ENCODE measurements at regions not wholly inside any gene's neighbourhood (a gene's known extent, or its start where the extent isn't known, plus 50 kb on each side); places are given as distances from the start of the nearest gene placed in this dataset.

DNA sequence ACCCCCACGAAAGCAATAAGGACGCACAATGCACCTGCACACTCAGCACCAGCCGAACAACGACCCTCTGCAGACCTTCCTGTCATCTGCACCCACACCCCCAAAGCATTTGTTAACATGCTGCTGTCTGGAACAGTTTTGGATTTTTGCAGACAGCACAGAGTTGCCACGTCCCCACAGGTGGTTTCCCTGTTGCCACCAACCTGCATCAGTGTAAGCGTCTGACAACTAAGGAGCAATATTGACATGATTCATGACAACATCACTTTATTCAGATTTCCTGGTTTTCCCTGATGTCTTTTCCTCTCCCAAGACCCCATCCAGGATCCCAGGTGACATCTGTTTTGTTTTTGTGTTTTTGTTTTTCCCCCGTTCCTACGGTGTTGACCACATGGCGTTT lies 150.7 kb upstream of the C14orf180 start:
- H3K4me1 ChIP-seq = no peaks in the 10 kb centered on the region
- no peaks in the 10 kb centered on the region; the same call in 1 of the 2 replicates for H3K27me3 ChIP-seq (replicated peaks; ENCODE audit: control insufficient read depth, insufficient read depth, low read length)
- BruUV-seq (replicated peaks) = no TSS peak
- ChIA-PET CTCF (no interaction called here), POLR2A (no interaction called here)
- no peak overlapping the region for H3K4me3 Mint-ChIP-seq (ENCODE audit: unreplicated experiment)
- H3K9me3 ChIP-seq = no peaks in the 10 kb centered on the region
- no peak overlapping the region for H3K4me3 ChIP-seq (ENCODE audit: low read depth, low read length)
- TF ChIP-seq, protein P1, sequence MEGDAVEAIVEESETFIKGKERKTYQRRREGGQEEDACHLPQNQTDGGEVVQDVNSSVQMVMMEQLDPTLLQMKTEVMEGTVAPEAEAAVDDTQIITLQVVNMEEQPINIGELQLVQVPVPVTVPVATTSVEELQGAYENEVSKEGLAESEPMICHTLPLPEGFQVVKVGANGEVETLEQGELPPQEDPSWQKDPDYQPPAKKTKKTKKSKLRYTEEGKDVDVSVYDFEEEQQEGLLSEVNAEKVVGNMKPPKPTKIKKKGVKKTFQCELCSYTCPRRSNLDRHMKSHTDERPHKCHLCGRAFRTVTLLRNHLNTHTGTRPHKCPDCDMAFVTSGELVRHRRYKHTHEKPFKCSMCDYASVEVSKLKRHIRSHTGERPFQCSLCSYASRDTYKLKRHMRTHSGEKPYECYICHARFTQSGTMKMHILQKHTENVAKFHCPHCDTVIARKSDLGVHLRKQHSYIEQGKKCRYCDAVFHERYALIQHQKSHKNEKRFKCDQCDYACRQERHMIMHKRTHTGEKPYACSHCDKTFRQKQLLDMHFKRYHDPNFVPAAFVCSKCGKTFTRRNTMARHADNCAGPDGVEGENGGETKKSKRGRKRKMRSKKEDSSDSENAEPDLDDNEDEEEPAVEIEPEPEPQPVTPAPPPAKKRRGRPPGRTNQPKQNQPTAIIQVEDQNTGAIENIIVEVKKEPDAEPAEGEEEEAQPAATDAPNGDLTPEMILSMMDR (IDR thresholded peaks at IDR 0.05; ENCODE audit: insufficient read depth in 1 of 2, low read depth in 1 of 2, low read length in 1 of 2, severe bottlenecking in 1 of 2, unreplicated experiment in 1 of 2) = no peak
- no peaks in the 10 kb centered on the region for H3K36me3 ChIP-seq (ENCODE audit: control insufficient read depth, insufficient read depth, low read length)
- no peak overlapping the region for H3K27ac Mint-ChIP-seq (ENCODE audit: unreplicated experiment)
- intact Hi-C loops (cut with micrococcal nuclease; ENCODE audit: unreplicated experiment) = no loop called here
- no peaks in the 10 kb centered on the region for H3K4me1 Mint-ChIP-seq (ENCODE audit: low read depth, unreplicated experiment)
- H3K9me3 Mint-ChIP-seq (ENCODE audit: unreplicated experiment) = no peaks in the 10 kb centered on the region
- DNase-seq = no peak
- H3K36me3 Mint-ChIP-seq (ENCODE audit: insufficient read depth, unreplicated experiment) = no peaks in the 10 kb centered on the region
- H3K27me3 Mint-ChIP-seq (ENCODE audit: insufficient read depth, unreplicated experiment) = peaks cover 23% of the 10 kb centered on the region

DNA sequence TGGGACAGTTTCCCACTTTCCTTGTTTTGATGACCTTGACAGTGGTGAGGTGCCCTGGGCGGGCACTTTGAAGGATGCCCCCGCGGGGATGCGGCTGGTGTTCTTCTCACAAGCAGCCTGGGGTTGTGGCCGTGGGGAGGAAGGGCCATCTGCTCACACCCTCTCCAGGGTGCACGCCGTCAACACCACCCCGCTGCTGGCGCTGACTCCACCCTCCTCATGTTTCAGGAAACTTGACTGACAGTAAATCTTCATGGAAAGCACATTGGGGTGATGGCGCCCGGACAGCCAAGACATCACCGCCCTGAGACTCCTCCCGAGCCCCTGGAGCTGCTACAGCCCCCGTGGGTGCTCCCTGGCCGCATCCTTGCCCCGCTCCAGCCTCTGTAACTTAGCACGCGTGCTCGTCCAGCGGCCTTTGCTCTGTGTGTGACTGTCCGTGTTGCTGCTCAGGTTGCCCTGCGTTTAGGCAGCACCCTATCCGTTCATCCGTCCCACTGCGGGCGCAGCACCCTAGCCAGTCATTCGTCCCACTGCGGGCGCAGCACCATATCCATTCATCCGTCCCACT lies 150.2 kb upstream of the C14orf180 start:
- no peaks in the 10 kb centered on the region for H3K4me1 Mint-ChIP-seq (ENCODE audit: low read depth, unreplicated experiment)
- H3K4me3 Mint-ChIP-seq (ENCODE audit: unreplicated experiment) = no peak overlapping the region
- no peak overlapping the region for H3K27ac Mint-ChIP-seq (ENCODE audit: unreplicated experiment)
- peaks cover 20% of the 10 kb centered on the region for H3K27me3 Mint-ChIP-seq (ENCODE audit: insufficient read depth, unreplicated experiment)
- BruUV-seq (replicated peaks) = no TSS peak
- Histone ChIP-seq H3K36me3 (ENCODE audit: control insufficient read depth, insufficient read depth, low read length) (no peaks in the 10 kb centered on the region), H3K4me1 (no peaks in the 10 kb centered on the region), H3K27me3 (replicated peaks; ENCODE audit: control insufficient read depth, insufficient read depth, low read length) (no peaks in the 10 kb centered on the region), H3K9me3 (no peaks in the 10 kb centered on the region), H3K4me3 (ENCODE audit: low read depth, low read length) (no peak overlapping the region)
- TF ChIP-seq, protein P1 (IDR thresholded peaks at IDR 0.05; ENCODE audit: insufficient read depth in 1 of 2, low read depth in 1 of 2, low read length in 1 of 2, severe bottlenecking in 1 of 2, unreplicated experiment in 1 of 2) = no peak
- DNase-seq = no peak
- intact Hi-C loops (cut with micrococcal nuclease; ENCODE audit: unreplicated experiment) = no loop called here
- ChIA-PET POLR2A (no interaction called here), CTCF (no interaction called here)
- no peaks in the 10 kb centered on the region for H3K9me3 Mint-ChIP-seq (ENCODE audit: unreplicated experiment)
- H3K36me3 Mint-ChIP-seq (ENCODE audit: insufficient read depth, unreplicated experiment) = no peaks in the 10 kb centered on the region

DNA sequence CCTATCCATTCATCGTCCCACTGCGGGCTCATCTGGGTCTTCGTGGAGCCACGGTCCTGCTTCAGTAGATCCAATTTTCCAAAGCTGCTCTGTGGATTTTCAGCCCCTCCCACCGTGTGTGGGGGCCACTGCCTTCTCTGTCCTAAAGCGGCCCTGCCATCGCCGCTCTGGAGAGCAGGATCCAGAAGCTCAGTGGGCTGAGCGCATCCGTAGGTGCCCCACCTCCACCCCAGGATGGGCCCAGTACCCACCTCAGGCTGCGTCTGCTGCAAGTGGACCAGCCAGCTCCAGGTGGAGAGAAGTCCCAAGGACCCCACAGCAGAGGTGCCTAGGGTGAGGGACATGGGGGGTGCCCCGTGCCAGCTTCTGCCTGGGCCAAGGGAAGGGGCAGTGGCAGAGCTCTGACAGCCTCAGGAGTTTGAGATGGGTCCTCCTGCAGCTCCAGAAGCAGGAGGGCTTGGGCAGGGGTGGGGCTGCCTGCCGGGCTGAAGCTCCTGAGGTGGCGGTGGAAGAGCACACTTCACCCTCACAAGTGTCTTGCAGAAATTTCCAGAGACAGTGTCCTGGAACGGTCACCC lies 148.1 kb upstream of the C14orf180 start:
- Mint-ChIP-seq H3K9me3 (ENCODE audit: unreplicated experiment) (no peaks in the 10 kb centered on the region), H3K27ac (ENCODE audit: unreplicated experiment) (no peak overlapping the region), H3K27me3 (ENCODE audit: insufficient read depth, unreplicated experiment) (peaks cover 18% of the 10 kb centered on the region), H3K4me3 (ENCODE audit: unreplicated experiment) (no peak overlapping the region), H3K4me1 (ENCODE audit: low read depth, unreplicated experiment) (no peaks in the 10 kb centered on the region), H3K36me3 (ENCODE audit: insufficient read depth, unreplicated experiment) (no peaks in the 10 kb centered on the region)
- BruUV-seq (replicated peaks) = no TSS peak
- no peak overlapping the region for H3K4me3 ChIP-seq (ENCODE audit: low read depth, low read length)
- no peak for DNase-seq
- no peaks in the 10 kb centered on the region for H3K4me1 ChIP-seq
- intact Hi-C loops (cut with micrococcal nuclease; ENCODE audit: unreplicated experiment) = no loop called here
- ChIA-PET CTCF (no interaction called here), POLR2A (no interaction called here)
- TF ChIP-seq, protein P1 (IDR thresholded peaks at IDR 0.05; ENCODE audit: insufficient read depth in 1 of 2, low read depth in 1 of 2, low read length in 1 of 2, severe bottlenecking in 1 of 2, unreplicated experiment in 1 of 2) = no peak
- H3K36me3 ChIP-seq (ENCODE audit: control insufficient read depth, insufficient read depth, low read length) = no peaks in the 10 kb centered on the region
- H3K9me3 ChIP-seq = no peaks in the 10 kb centered on the region
- no peaks in the 10 kb centered on the region for H3K27me3 ChIP-seq (replicated peaks; ENCODE audit: control insufficient read depth, insufficient read depth, low read length)
